Kidney (tissue), 13 donors: ENCODE measurements at regions not wholly inside any gene's neighbourhood (a gene's known extent, or its start where the extent isn't known, plus 50 kb on each side); places are given as distances from the start of the nearest gene placed in this dataset.

Experiments used
- DNase-seq, 5 donors: peaks; one replicate each; pipeline ENCODE4 v3.0.0-alpha.2; 2013 to 2020
- FAIRE-seq: peaks from 2 replicates; lab custom pipeline; 2012; peaks lifted over from hg19 to GRCh38; lab: Jason Lieb, UNC
- H3K27ac ChIP-seq, 2 donors: one replicate each; pipeline ENCODE4 v1.7.0; 2013; ENCODE audit warnings: low read depth in 2 of 2, low read length in 2 of 2, inconsistent platforms in 1 of 2
- H3K27me3 ChIP-seq: one replicate; pipeline ENCODE4 v1.7.1; 2013; ENCODE audit warnings: low read length, inconsistent platforms; ENCODE audit not compliant: control insufficient read depth, insufficient read depth
- H3K36me3 ChIP-seq, 3 donors: one replicate each; pipeline versions ENCODE4 v1.7.0 to v1.7.1; 2013; ENCODE audit warnings: low read length in 3 of 3, control low read depth in 1 of 3, inconsistent platforms in 1 of 3; ENCODE audit not compliant: insufficient read depth in 3 of 3, control insufficient read depth in 2 of 3
- H3K4me1 ChIP-seq, 3 donors: one replicate each; pipeline versions ENCODE4 v1.7.0 to v1.7.1; 2013; ENCODE audit warnings: low read length in 3 of 3, inconsistent platforms in 1 of 3, low read depth in 1 of 3; ENCODE audit not compliant: control insufficient read depth in 2 of 3, insufficient read depth in 2 of 3
- H3K4me3 ChIP-seq, 3 donors: one replicate each; pipeline versions ENCODE4 v1.7.0 to v1.8.1; 2013; ENCODE audit warnings: low read length in 3 of 3, control low read depth in 1 of 3, inconsistent platforms in 1 of 3
- H3K9ac ChIP-seq, 3 donors: one replicate each; pipeline versions ENCODE4 v1.7.0 to v1.7.1; 2013; ENCODE audit warnings: low read length in 3 of 3, control low read depth in 1 of 3, inconsistent platforms in 1 of 3
- H3K9me3 ChIP-seq, 3 donors: one replicate each; pipeline versions ENCODE4 v1.7.0 to v1.7.1; 2013; ENCODE audit warnings: low read length in 3 of 3, control low read depth in 1 of 3, inconsistent platforms in 1 of 3; ENCODE audit not compliant: control insufficient read depth in 2 of 3, insufficient read depth in 1 of 3
- intact Hi-C: fragments of 100-400 bp; cut with DNase I; formaldehyde crosslinking; loops from one replicate; pipeline ENCODE4 v1.11.1; 2022
- TF ChIP-seq, protein P1 (sequence below): IDR thresholded peaks from 3 replicates; pipeline ENCODE4 v1.5.1; 2012; ENCODE audit warnings: mild to moderate bottlenecking, moderate library complexity, borderline replicate concordance; ENCODE audit not compliant: insufficient read depth; ENCODE audit errors: extremely low read depth
- donor health status: control.
- donor health status: control.
- donor health status: control.
- donor health status: control.
- donor health status: control.
- donor health status: DM: yes; HTN: yes; CAD: no.
- donor health status: Normal renal cell carcinoma (clear cell type).

- Histone ChIP-seq H3K4me1 (peaks cover 0 to 10% (median 3%) of the 10 kb centered on the region in 3 donors), H3K4me3 (no peak overlapping the region), H3K9ac (no peak overlapping the region), H3K9me3 (no peaks in the 10 kb centered on the region), H3K27ac (no peak overlapping the region), H3K27me3 (no peaks in the 10 kb centered on the region), H3K36me3 (no peaks in the 10 kb centered on the region)
- no peak for FAIRE-seq
- TF ChIP-seq, protein P1, sequence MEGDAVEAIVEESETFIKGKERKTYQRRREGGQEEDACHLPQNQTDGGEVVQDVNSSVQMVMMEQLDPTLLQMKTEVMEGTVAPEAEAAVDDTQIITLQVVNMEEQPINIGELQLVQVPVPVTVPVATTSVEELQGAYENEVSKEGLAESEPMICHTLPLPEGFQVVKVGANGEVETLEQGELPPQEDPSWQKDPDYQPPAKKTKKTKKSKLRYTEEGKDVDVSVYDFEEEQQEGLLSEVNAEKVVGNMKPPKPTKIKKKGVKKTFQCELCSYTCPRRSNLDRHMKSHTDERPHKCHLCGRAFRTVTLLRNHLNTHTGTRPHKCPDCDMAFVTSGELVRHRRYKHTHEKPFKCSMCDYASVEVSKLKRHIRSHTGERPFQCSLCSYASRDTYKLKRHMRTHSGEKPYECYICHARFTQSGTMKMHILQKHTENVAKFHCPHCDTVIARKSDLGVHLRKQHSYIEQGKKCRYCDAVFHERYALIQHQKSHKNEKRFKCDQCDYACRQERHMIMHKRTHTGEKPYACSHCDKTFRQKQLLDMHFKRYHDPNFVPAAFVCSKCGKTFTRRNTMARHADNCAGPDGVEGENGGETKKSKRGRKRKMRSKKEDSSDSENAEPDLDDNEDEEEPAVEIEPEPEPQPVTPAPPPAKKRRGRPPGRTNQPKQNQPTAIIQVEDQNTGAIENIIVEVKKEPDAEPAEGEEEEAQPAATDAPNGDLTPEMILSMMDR: no peak
- DNase-seq: peak in 3 of 5 donors; percentile 46 to 90 (median 78)
- intact Hi-C loops: no loop called here
These were observed 169.1 kb upstream of the CLINT1 start for GRCh38 chr5:158027806-158028775.

GRCh38 chr5:158026304-158027031 is 167.5 kb upstream of the CLINT1 start:
- Histone ChIP-seq H3K9ac (no peak overlapping the region), H3K27ac (peak overlapping the region in 1 of 2 donors; percentile 67), H3K36me3 (no peaks in the 10 kb centered on the region), H3K4me1 (peaks cover 0 to 10% (median 3%) of the 10 kb centered on the region in 3 donors), H3K27me3 (no peaks in the 10 kb centered on the region), H3K4me3 (no peak overlapping the region), H3K9me3 (no peaks in the 10 kb centered on the region)
- FAIRE-seq (no peak), DNase-seq (peak in 3 of 5 donors; percentile 23 to 73 (median 70))
- intact Hi-C loops: no loop called here
- TF ChIP-seq, protein P1: no peak

DNA sequence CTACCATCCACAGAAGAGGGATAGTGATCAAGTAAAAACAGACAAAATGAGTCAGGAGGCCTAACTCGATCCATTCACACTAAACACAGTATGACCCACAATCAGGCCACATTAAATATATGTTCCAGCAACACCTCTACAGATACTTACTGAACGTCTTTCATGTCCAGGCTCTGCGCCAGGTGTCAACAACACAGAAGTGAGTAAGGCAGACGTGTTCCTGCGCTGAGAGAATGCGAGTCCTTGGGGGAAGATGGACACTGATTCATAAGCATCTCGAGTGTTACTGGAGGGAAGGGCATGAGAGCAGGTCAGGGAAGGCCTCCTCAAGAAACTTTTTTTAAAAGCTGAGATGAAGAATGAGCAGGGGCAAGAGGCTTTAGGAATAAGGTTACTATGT is 164.3 kb upstream of the CLINT1 start:
- no peak overlapping the region for H3K4me3 ChIP-seq
- FAIRE-seq (no peak), DNase-seq (no peak)
- intact Hi-C loops: no loop called here
- H3K9me3 ChIP-seq: no peaks in the 10 kb centered on the region
- H3K36me3 ChIP-seq: no peaks in the 10 kb centered on the region
- H3K27ac ChIP-seq: no peak overlapping the region
- TF ChIP-seq, protein P1: no peak
- no peaks in the 10 kb centered on the region for H3K27me3 ChIP-seq
- peaks cover 0 to 10% (median 3%) of the 10 kb centered on the region in 3 donors for H3K4me1 ChIP-seq
- H3K9ac ChIP-seq: no peak overlapping the region
